ENCODE measurements at regions not wholly inside any gene's neighbourhood (a gene's known extent, or its start where the extent isn't known, plus 50 kb on each side); places are given as distances from the start of the nearest gene placed in this dataset.

DNA sequence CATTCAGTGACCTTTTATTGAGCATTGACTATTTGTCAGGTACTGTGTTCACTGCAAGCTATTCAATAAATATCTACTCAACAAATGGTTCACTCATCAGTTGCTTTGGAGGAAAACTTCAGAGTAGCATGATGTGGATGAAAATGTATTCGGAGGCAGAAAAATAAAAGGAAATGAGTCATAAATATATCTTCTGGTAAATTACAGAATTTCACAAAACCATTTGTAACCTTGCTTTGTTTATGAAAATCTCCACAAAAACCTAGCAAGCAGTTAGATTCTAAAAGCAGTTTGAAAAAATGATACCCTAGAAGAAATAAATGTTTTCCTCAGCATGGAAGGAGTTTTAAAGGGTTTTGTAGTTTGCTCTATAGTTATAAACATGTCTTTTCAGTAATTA is 399.6 kb downstream of the LMO7 start:
- no peak for ATAC-seq (ENCODE audit: insufficient read depth, low FRiP score)
- no peak overlapping the region for H3K27ac ChIP-seq (ENCODE audit: low read depth in 1 of 2, low read length in 1 of 2)

DNA sequence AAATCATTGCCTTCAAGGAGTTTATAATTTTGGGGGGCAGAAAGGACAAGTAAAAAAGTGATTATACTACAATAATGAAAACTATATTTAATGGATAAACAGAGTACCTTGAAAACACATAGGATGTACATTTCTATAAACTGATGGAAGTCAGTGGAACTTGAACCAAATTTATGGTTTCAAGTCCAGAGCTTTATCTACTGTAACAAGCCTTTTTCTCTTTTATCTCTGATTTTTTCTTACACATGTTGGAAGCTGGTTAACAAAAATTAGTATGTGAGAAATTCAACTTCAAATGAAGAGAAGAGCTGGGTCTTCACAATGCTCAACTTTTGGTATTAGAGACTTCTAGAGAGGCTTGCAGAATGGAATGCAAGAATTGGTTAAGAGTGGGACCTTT is 393.6 kb downstream of the LMO7 start:
- Histone ChIP-seq H3K27ac (ENCODE audit: low read depth in 1 of 2, low read length in 1 of 2) (no peak overlapping the region), H3K36me3 (ENCODE audit: control insufficient read depth in 4 of 4, insufficient read depth in 4 of 4, low read length in 4 of 4) (no peaks in the 10 kb centered on the region), H3K4me3 (no peak overlapping the region), H3K9me3 (ENCODE audit: control insufficient read depth in 4 of 4, insufficient read depth in 3 of 4, low read length in 3 of 4) (no peaks in the 10 kb centered on the region), H3K4me1 (ENCODE audit: control insufficient read depth in 5 of 5, insufficient read depth in 5 of 5, low read length in 5 of 5) (no peaks in the 10 kb centered on the region), H3K27me3 (ENCODE audit: control insufficient read depth in 3 of 3, insufficient read depth in 3 of 3, low read length in 2 of 3) (no peaks in the 10 kb centered on the region), H3K9ac (ENCODE audit: insufficient read depth in 1 of 2, low read length in 2 of 2) (no peak overlapping the region)
- ATAC-seq (ENCODE audit: insufficient read depth, low FRiP score) (no peak), DNase-seq (no peak)
- TF ChIP-seq CTCF (IDR thresholded peaks at IDR 0.05; ENCODE audit: control extremely low read depth, extremely low read depth) = no peak

More for the DNA sequence above, 399.6 kb downstream of the LMO7 start:
- no peak overlapping the region for H3K4me3 ChIP-seq
- no peak for DNase-seq
- no peaks in the 10 kb centered on the region for H3K36me3 ChIP-seq (ENCODE audit: control insufficient read depth in 4 of 4, insufficient read depth in 4 of 4, low read length in 4 of 4)
- H3K4me1 ChIP-seq (ENCODE audit: control insufficient read depth in 5 of 5, insufficient read depth in 5 of 5, low read length in 5 of 5) = peaks cover 0 to 5% (median 0%) of the 10 kb centered on the region in 5 donors
- TF ChIP-seq CTCF (IDR thresholded peaks at IDR 0.05; ENCODE audit: control extremely low read depth, extremely low read depth) = no peak
- WGBS, 2 donors = 54 to 60% methylated on average over 1 of the region's 1 CpG
- no peaks in the 10 kb centered on the region for H3K27me3 ChIP-seq (ENCODE audit: control insufficient read depth in 3 of 3, insufficient read depth in 3 of 3, low read length in 2 of 3)
- H3K9ac ChIP-seq (ENCODE audit: insufficient read depth in 1 of 2, low read length in 2 of 2) = no peak overlapping the region
- no peaks in the 10 kb centered on the region for H3K9me3 ChIP-seq (ENCODE audit: control insufficient read depth in 4 of 4, insufficient read depth in 3 of 4, low read length in 3 of 4)

- Histone ChIP-seq H3K27ac (ENCODE audit: low read depth in 1 of 2, low read length in 1 of 2) (no peak overlapping the region), H3K4me3 (no peak overlapping the region), H3K4me1 (ENCODE audit: control insufficient read depth in 5 of 5, insufficient read depth in 5 of 5, low read length in 5 of 5) (no peaks in the 10 kb centered on the region), H3K9me3 (ENCODE audit: control insufficient read depth in 4 of 4, insufficient read depth in 3 of 4, low read length in 3 of 4) (no peaks in the 10 kb centered on the region), H3K9ac (ENCODE audit: insufficient read depth in 1 of 2, low read length in 2 of 2) (no peak overlapping the region), H3K27me3 (ENCODE audit: control insufficient read depth in 3 of 3, insufficient read depth in 3 of 3, low read length in 2 of 3) (no peaks in the 10 kb centered on the region), H3K36me3 (ENCODE audit: control insufficient read depth in 4 of 4, insufficient read depth in 4 of 4, low read length in 4 of 4) (no peaks in the 10 kb centered on the region)
- no peak for TF ChIP-seq CTCF (IDR thresholded peaks at IDR 0.05; ENCODE audit: control extremely low read depth, extremely low read depth)
- ATAC-seq (ENCODE audit: insufficient read depth, low FRiP score) (no peak), DNase-seq (no peak)
- 43 to 69% methylated on average over 2 of the region's 2 CpGs for WGBS, 2 donors
Measured at GRCh38 chr13:76029088-76029487, 393.0 kb downstream of the LMO7 start.

DNA sequence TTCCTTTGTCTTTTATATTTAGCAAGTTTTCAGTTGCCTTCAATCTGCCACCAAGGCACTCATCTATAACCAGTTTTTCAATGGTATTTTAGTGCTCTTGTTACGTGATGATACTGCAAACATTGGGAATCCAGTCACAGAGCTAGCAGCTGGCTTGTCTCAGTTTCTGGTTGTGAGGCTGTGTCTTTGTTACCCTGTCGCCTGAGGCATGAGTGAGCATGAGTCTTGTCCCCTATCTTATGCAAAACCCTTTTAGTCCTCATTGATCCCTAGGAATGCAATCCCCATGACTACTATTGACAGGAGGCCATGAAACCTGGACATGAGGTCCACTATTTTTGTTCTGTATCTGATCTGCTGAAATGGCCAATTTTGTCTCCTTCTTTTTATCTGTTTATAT is 391.0 kb downstream of the LMO7 start:
- Histone ChIP-seq H3K36me3 (ENCODE audit: control insufficient read depth in 4 of 4, insufficient read depth in 4 of 4, low read length in 4 of 4) (no peaks in the 10 kb centered on the region), H3K27ac (ENCODE audit: low read depth in 1 of 2, low read length in 1 of 2) (no peak overlapping the region), H3K9me3 (ENCODE audit: control insufficient read depth in 4 of 4, insufficient read depth in 3 of 4, low read length in 3 of 4) (no peaks in the 10 kb centered on the region), H3K9ac (ENCODE audit: insufficient read depth in 1 of 2, low read length in 2 of 2) (no peak overlapping the region), H3K4me1 (ENCODE audit: control insufficient read depth in 5 of 5, insufficient read depth in 5 of 5, low read length in 5 of 5) (peaks cover 0 to 5% (median 0%) of the 10 kb centered on the region in 5 donors), H3K27me3 (ENCODE audit: control insufficient read depth in 3 of 3, insufficient read depth in 3 of 3, low read length in 2 of 3) (no peaks in the 10 kb centered on the region), H3K4me3 (no peak overlapping the region)
- ATAC-seq (ENCODE audit: insufficient read depth, low FRiP score) (no peak), DNase-seq (no peak)
- WGBS, 2 donors = 88 to 93% methylated on average over 2 of the region's 2 CpGs
- TF ChIP-seq CTCF (IDR thresholded peaks at IDR 0.05; ENCODE audit: control extremely low read depth, extremely low read depth) = no peak

All from lung (tissue), 11 donors.